K562 (cell line): ENCODE measurements at regions not wholly inside any gene's neighbourhood (a gene's known extent, or its start where the extent isn't known, plus 50 kb on each side); places are given as distances from the start of the nearest gene placed in this dataset.

Experiments used
- ATAC-seq: fragments of 200-7000 bp; cut with Tn5 transposase; 3 replicates; pipeline ENCODE4 v1.9.1; 2020; ENCODE audit warnings: moderate library complexity
- BruUV-seq: library from RNA; stranded (reverse); fragments of 400-500 nt; replicated peaks from 2 replicates; lab custom pipeline; 2021; lab: Mats Ljungman, UMichigan
- CTCF ChIA-PET: fragments of 300-600 bp; formaldehyde crosslinking; extraction: SDS; loops from one replicate; lab custom pipeline; 2021; ENCODE audit warnings: low intra/inter-chr PET ratio; lab: Yijun Ruan, JAX
- POLR2A ChIA-PET: fragments of 300-600, 350-650 bp; sonication (Branson Sonifier 250); formaldehyde crosslinking; extraction: SDS; loops from one replicate; lab custom pipeline; 2021; ENCODE audit warnings: antibody characterized with exemption, inconsistent platforms; lab: Yijun Ruan, JAX
- DNase-seq, 4 experiments: peaks; one replicate each; pipeline versions ENCODE4 v3.0.0 to v3.0.0-alpha.2; 2011 to 2018; ENCODE audit warnings: low spot score in 3 of 4, mixed read lengths in 3 of 4; ENCODE audit errors: extremely low read depth in 1 of 4
- FAIRE-seq: peaks from 2 replicates; lab custom pipeline; 2011; peaks lifted over from hg19 to GRCh38; lab: Jason Lieb, UNC
- H2AFZ ChIP-seq: 2 replicates; pipeline ENCODE4 v1.6.0; 2011; ENCODE audit warnings: low read depth, low read length, control low read depth, inconsistent platforms
- H3K27ac ChIP-seq: fragments of 200-600 bp; 3 replicates; pipeline ENCODE4 v1.8.0; 2011; ENCODE audit warnings: low read depth, mild to moderate bottlenecking, control low read depth, inconsistent platforms, low read length, moderate library complexity, mixed read lengths; ENCODE audit errors: extremely low read depth
- H3K27me3 ChIP-seq, 2 experiments: fragments of 300-600 bp in 1 of 2; 2 replicates in 1 of 2; 3 replicates in 1 of 2; pipeline versions ENCODE4 v1.6.0 to v1.8.0; 2011; ENCODE audit warnings: inconsistent platforms in 2 of 2, low read length in 2 of 2, mild to moderate bottlenecking in 1 of 2, mixed read lengths in 1 of 2, moderate library complexity in 1 of 2; ENCODE audit not compliant: control insufficient read depth in 2 of 2, insufficient read depth in 2 of 2
- H3K36me3 ChIP-seq: fragments of 300-600 bp; 3 replicates; pipeline ENCODE4 v1.8.0; 2011; ENCODE audit warnings: mild to moderate bottlenecking, low read length, inconsistent platforms; ENCODE audit not compliant: control insufficient read depth, insufficient read depth
- H3K4me1 ChIP-seq, 2 experiments: fragments of 200-600 bp in 1 of 2; replicated peaks in 1 of 2; 2 replicates in 1 of 2; 3 replicates in 1 of 2; pipeline versions ENCODE4 v1.5.1 to v1.8.0; 2011; ENCODE audit warnings: inconsistent platforms in 2 of 2, low read length in 2 of 2, mild to moderate bottlenecking in 1 of 2, mixed read lengths in 1 of 2, moderate library complexity in 1 of 2; ENCODE audit not compliant: control insufficient read depth in 2 of 2, insufficient read depth in 2 of 2
- H3K4me2 ChIP-seq: 2 replicates; pipeline ENCODE4 v1.6.1; 2011; ENCODE audit warnings: low read length, control low read depth, inconsistent platforms, mixed read lengths; ENCODE audit not compliant: insufficient read depth
- H3K4me3 ChIP-seq: fragments of 200-600 bp; sonication (generic), shearing (Covaris generic); 2 replicates; pipeline ENCODE4 v1.5.1; 2016; ENCODE audit warnings: control low read depth, inconsistent platforms
- H3K79me2 ChIP-seq: fragments of 200-600 bp; 3 replicates; pipeline ENCODE4 v1.8.0; 2011; ENCODE audit warnings: low read length, inconsistent platforms; ENCODE audit not compliant: control insufficient read depth, insufficient read depth
- H3K9ac ChIP-seq, 2 experiments: 2 replicates each; pipeline versions ENCODE4 v1.6.0 to v1.6.1; 2011; ENCODE audit warnings: low read depth in 2 of 2, low read length in 2 of 2, control low read depth in 1 of 2, inconsistent platforms in 1 of 2, mild to moderate bottlenecking in 1 of 2, mixed read lengths in 1 of 2; ENCODE audit not compliant: insufficient read depth in 1 of 2
- H3K9me1 ChIP-seq: one replicate; pipeline ENCODE4 v1.6.0; 2011; ENCODE audit warnings: inconsistent platforms, mild to moderate bottlenecking, low read length, moderate library complexity; ENCODE audit not compliant: control insufficient read depth, insufficient read depth
- H3K9me3 ChIP-seq: replicated peaks from 2 replicates; pipeline ENCODE4 v1.5.1; 2011; ENCODE audit warnings: low read depth, low read length, inconsistent platforms; ENCODE audit not compliant: control insufficient read depth, insufficient read depth
- H4K20me1 ChIP-seq: replicated peaks from 2 replicates; pipeline ENCODE4 v1.6.1; 2011; ENCODE audit warnings: low read length, inconsistent platforms, mixed read lengths; ENCODE audit not compliant: control insufficient read depth, insufficient read depth
- BHLHE40 ChIP-seq: IDR thresholded peaks from 2 replicates; pipeline ENCODE4 v1.6.1; 2011; ENCODE audit warnings: low read length, improper control_type of control experiment
- CBX3 ChIP-seq, 2 experiments: IDR thresholded peaks; 1 replicate in 1 of 2; 2 replicates in 1 of 2; pipeline ENCODE4 v1.6.1; 2012; ENCODE audit warnings: inconsistent platforms in 2 of 2, low read length in 2 of 2, borderline replicate concordance in 1 of 2, control low read depth in 1 of 2
- KAT2B ChIP-seq: IDR thresholded peaks from one replicate; pipeline ENCODE4 v1.6.1; 2012; ENCODE audit warnings: low read depth, mild to moderate bottlenecking, control low read depth, inconsistent platforms, low read length, moderate library complexity
- NFE2L1 ChIP-seq: fragments of 450-650 bp; IDR thresholded peaks from 2 replicates; pipeline ENCODE4 v1.6.1; 2016; ENCODE audit warnings: missing genetic modification characterization, low read depth, mild to moderate bottlenecking, missing compliant biosample characterization, moderate library complexity, borderline replicate concordance
- PBX2 ChIP-seq, 2 experiments: IDR thresholded peaks in 1 of 2; conservative IDR thresholded peaks in 1 of 2; 2 replicates each; pipeline ENCODE4 v1.6.1; 2016; ENCODE audit warnings: low read depth in 2 of 2, mild to moderate bottlenecking in 1 of 2, missing compliant biosample characterization in 1 of 2, missing genetic modification characterization in 1 of 2, moderate library complexity in 1 of 2
- TAF1 ChIP-seq: IDR thresholded peaks from 2 replicates; pipeline ENCODE4 v1.6.1; 2011; ENCODE audit warnings: mild to moderate bottlenecking, low read length, moderate library complexity; ENCODE audit not compliant: insufficient read depth, control insufficient read depth, severe bottlenecking; ENCODE audit errors: extremely low read depth
- TAF7 ChIP-seq: fragments of 450-650 bp; IDR thresholded peaks from 2 replicates; pipeline ENCODE4 v1.6.1; 2016; ENCODE audit warnings: missing genetic modification characterization, missing compliant biosample characterization
- ZNF584 ChIP-seq: fragments of 200-800 bp; sonication (Bioruptor generic); IDR thresholded peaks from 2 replicates; pipeline ENCODE4 v1.6.1; 2016; ENCODE audit warnings: low read depth, mild to moderate bottlenecking, missing genetic modification characterization, missing compliant biosample characterization
- ZNF586 ChIP-seq: fragments of 450-650 bp; formaldehyde crosslinking; conservative IDR thresholded peaks from 2 replicates; pipeline ENCODE4 v1.4.0; 2020; ENCODE audit warnings: mild to moderate bottlenecking, moderate library complexity
- ZNF696 ChIP-seq: fragments of 250-450 bp; sonication (Bioruptor Pico); conservative IDR thresholded peaks from 2 replicates; pipeline ENCODE4 v1.4.0; 2020; ENCODE audit warnings: mild to moderate bottlenecking, moderate library complexity
- ZNF830 ChIP-seq: fragments of 250-450 bp; sonication (Bioruptor Pico); IDR thresholded peaks from 2 replicates; pipeline ENCODE4 v1.5.0; 2021; ENCODE audit warnings: mild to moderate bottlenecking
- WGBS: fragments of 100-300 bp; shearing (Covaris generic); methylation state at CpG from one replicate; pipeline ENCODE4 v1.1.6; 2016; ENCODE audit warnings: low coverage, mixed read lengths; ENCODE audit not compliant: insufficient coverage; ENCODE audit errors: missing lambda C conversion rate; 5-methylcytosine and 5-hydroxymethylcytosine counted together
- in situ Hi-C: fragments of 300-500 bp; cut with MboI; formaldehyde crosslinking; loops from 4 replicates; pipeline ENCODE4 v1.15.0; 2018; ENCODE audit warnings: inconsistent platforms, mixed read lengths
- intact Hi-C: fragments of 100-400 bp; cut with micrococcal nuclease; formaldehyde crosslinking; loops from 2 replicates; pipeline ENCODE4 v1.14.2; 2022

GRCh38 chr15:95739131-95739530 is 591.4 kb upstream of the NR2F2 start (continued):
- TF ChIP-seq KAT2B (no peak), CBX3 (IDR thresholded peaks at IDR 0.05; ENCODE audit: borderline replicate concordance in 1 of 2, low read length in 2 of 2) (no peak), ZNF586 (no peak), PBX2 (CRISPR knock-in tag; IDR thresholded peaks at IDR 0.05; ENCODE audit: low read depth) (no peak), PBX2 (tag; conservative IDR thresholded peaks at IDR 0.05; ENCODE audit: low read depth) (no peak), NFE2L1 (tag) (no peak), BHLHE40 (no peak)

GRCh38 chr15:95741830-95742229 is 588.7 kb upstream of the NR2F2 start:
- no peak overlapping the region for H3K4me3 ChIP-seq
- H3K36me3 ChIP-seq, result peaks cover 21% of the 10 kb centered on the region; the same call in 2 of the 3 replicates
- no peaks in the 10 kb centered on the region for H3K27me3 ChIP-seq
- in situ Hi-C loops, result no loop called here
- 0 out of 2 replicates have a peak, but pooled peaks cover 3% of the 10 kb centered on the region for H4K20me1 ChIP-seq
- H3K9ac ChIP-seq, result no peak overlapping the region
- H3K79me2 ChIP-seq, result no peaks in the 10 kb centered on the region
- ATAC-seq (no peak), FAIRE-seq (no peak), DNase-seq (no peak)
- H3K4me2 ChIP-seq, result no peak overlapping the region
- ChIA-PET CTCF (no interaction called here), POLR2A (no interaction called here)
- no peaks in the 10 kb centered on the region for H3K9me1 ChIP-seq
- no peak overlapping the region for H2AFZ ChIP-seq
- BruUV-seq, result no TSS peak
- no peaks in the 10 kb centered on the region for H3K9me3 ChIP-seq
- H3K27ac ChIP-seq, result no peak overlapping the region
- 98% methylated on average over 4 of the region's 4 CpGs for WGBS
- TF ChIP-seq TAF7 (no peak), ZNF696 (CRISPR knock-in tag) (no peak), TAF1 (no peak), ZNF584 (no peak), ZNF830 (CRISPR knock-in tag) (no peak)
- intact Hi-C loops, result no loop called here
- no peaks in the 10 kb centered on the region for H3K4me1 ChIP-seq
